ENCODE measurements at regions not wholly inside any gene's neighbourhood (a gene's known extent, or its start where the extent isn't known, plus 50 kb on each side); places are given as distances from the start of the nearest gene placed in this dataset.

GRCh38 chr3:72579191-72579580 lies 269.1 kb downstream of the SHQ1 start:
- H3K9me3 Mint-ChIP-seq (ENCODE audit: low read depth): no peaks in the 10 kb centered on the region
- H3K27ac Mint-ChIP-seq: no peak overlapping the region
- ChIA-PET POLR2A (interaction anchor here (0.6 kb wide), 1 partner anchor 10 kb away, joined by 4 read pairs; no protein-coding TSS in a partner anchor), CTCF (interaction anchor here (1.3 kb wide), 1 partner anchor 11 kb away, joined by 4 read pairs; no protein-coding TSS in a partner anchor)
- no peaks in the 10 kb centered on the region for H3K36me3 Mint-ChIP-seq (ENCODE audit: low read depth)
- no peaks in the 10 kb centered on the region for H3K4me1 Mint-ChIP-seq
- no peak overlapping the region for H3K4me3 Mint-ChIP-seq
- DNase-seq (no peak), ATAC-seq (no peak)
- H3K27me3 Mint-ChIP-seq: no peaks in the 10 kb centered on the region
- intact Hi-C loops (cut with DNase I, micrococcal nuclease): no loop called here

GRCh38 chr3:72577190-72577589 lies 271.1 kb downstream of the SHQ1 start:
- Mint-ChIP-seq H3K9me3 (ENCODE audit: low read depth) (no peaks in the 10 kb centered on the region), H3K4me1 (no peaks in the 10 kb centered on the region), H3K27ac (no peak overlapping the region), H3K4me3 (no peak overlapping the region), H3K36me3 (ENCODE audit: low read depth) (no peaks in the 10 kb centered on the region), H3K27me3 (no peaks in the 10 kb centered on the region)
- ATAC-seq: no peak
- DNase-seq: no peak
- intact Hi-C loops (cut with DNase I, micrococcal nuclease): no loop called here
- POLR2A ChIA-PET: no interaction called here
- CTCF ChIA-PET: interaction anchor here (1.2 kb wide), 1 partner anchor 33 kb away, joined by 4 read pairs; no protein-coding TSS in a partner anchor

GRCh38 chr3:72576563-72576962 lies 271.7 kb downstream of the SHQ1 start:
- DNase-seq (no peak), ATAC-seq (no peak)
- H3K9me3 Mint-ChIP-seq (ENCODE audit: low read depth): no peaks in the 10 kb centered on the region
- ChIA-PET POLR2A (no interaction called here), CTCF (interaction anchor here (1.2 kb wide), 1 partner anchor 34 kb away, joined by 4 read pairs; no protein-coding TSS in a partner anchor)
- H3K4me1 Mint-ChIP-seq: no peaks in the 10 kb centered on the region
- intact Hi-C loops (cut with DNase I, micrococcal nuclease): no loop called here
- no peaks in the 10 kb centered on the region for H3K27me3 Mint-ChIP-seq
- no peak overlapping the region for H3K4me3 Mint-ChIP-seq
- H3K36me3 Mint-ChIP-seq (ENCODE audit: low read depth): no peaks in the 10 kb centered on the region
- H3K27ac Mint-ChIP-seq: no peak overlapping the region

- H3K4me3 Mint-ChIP-seq: no peak overlapping the region
- ATAC-seq (no peak), DNase-seq (no peak)
- H3K36me3 Mint-ChIP-seq (ENCODE audit: low read depth): no peaks in the 10 kb centered on the region
- no peaks in the 10 kb centered on the region for H3K9me3 Mint-ChIP-seq (ENCODE audit: low read depth)
- H3K27me3 Mint-ChIP-seq: no peaks in the 10 kb centered on the region
- ChIA-PET POLR2A (no interaction called here), CTCF (no interaction called here)
- intact Hi-C loops (cut with DNase I, micrococcal nuclease): no loop called here
- H3K4me1 Mint-ChIP-seq: no peaks in the 10 kb centered on the region
- no peak overlapping the region for H3K27ac Mint-ChIP-seq
Observed at GRCh38 chr3:72574144-72574543, 274.1 kb downstream of the SHQ1 start.

GRCh38 chr3:72573051-72573450 lies 275.2 kb downstream of the SHQ1 start:
- POLR2A ChIA-PET: no interaction called here

GRCh38 chr3:72572489-72573007 lies 275.7 kb downstream of the SHQ1 start:
- POLR2A ChIA-PET: no interaction called here
- no peaks in the 10 kb centered on the region for H3K27me3 Mint-ChIP-seq
- CTCF ChIA-PET: no interaction called here
- DNase-seq: no peak
- H3K4me1 Mint-ChIP-seq: no peaks in the 10 kb centered on the region
- H3K36me3 Mint-ChIP-seq (ENCODE audit: low read depth): no peaks in the 10 kb centered on the region
- H3K4me3 Mint-ChIP-seq: no peak overlapping the region
- no peaks in the 10 kb centered on the region for H3K9me3 Mint-ChIP-seq (ENCODE audit: low read depth)
- intact Hi-C loops (cut with DNase I, micrococcal nuclease): no loop called here
- ATAC-seq: no peak
- H3K27ac Mint-ChIP-seq: no peak overlapping the region

More at GRCh38 chr3:72573051-72573450, 275.2 kb downstream of the SHQ1 start:
- Mint-ChIP-seq H3K9me3 (ENCODE audit: low read depth) (no peaks in the 10 kb centered on the region), H3K27me3 (no peaks in the 10 kb centered on the region), H3K4me3 (no peak overlapping the region), H3K36me3 (ENCODE audit: low read depth) (no peaks in the 10 kb centered on the region), H3K4me1 (no peaks in the 10 kb centered on the region), H3K27ac (no peak overlapping the region)
- ATAC-seq: no peak
- intact Hi-C loops (cut with DNase I, micrococcal nuclease): no loop called here
- no peak for DNase-seq
- CTCF ChIA-PET: no interaction called here

GRCh38 chr3:72571638-72572114 lies 276.6 kb downstream of the SHQ1 start:
- no peaks in the 10 kb centered on the region for H3K4me1 Mint-ChIP-seq
- CTCF ChIA-PET: no interaction called here
- no peaks in the 10 kb centered on the region for H3K36me3 Mint-ChIP-seq (ENCODE audit: low read depth)
- no peaks in the 10 kb centered on the region for H3K27me3 Mint-ChIP-seq
- intact Hi-C loops (cut with DNase I, micrococcal nuclease): no loop called here
- H3K27ac Mint-ChIP-seq: no peak overlapping the region
- ATAC-seq: no peak
- no peak overlapping the region for H3K4me3 Mint-ChIP-seq
- no peak for DNase-seq
- POLR2A ChIA-PET: interaction anchor here (0.6 kb wide), 1 partner anchor 68 kb away, joined by 5 read pairs; no protein-coding TSS in a partner anchor
- H3K9me3 Mint-ChIP-seq (ENCODE audit: low read depth): no peaks in the 10 kb centered on the region

- H3K4me3 Mint-ChIP-seq: no peak overlapping the region
- no peak overlapping the region for H3K27ac Mint-ChIP-seq
- ChIA-PET CTCF (interaction anchor here (0.6 to 0.7 kb wide), 2 partner anchors 20 to 412 kb away, joined by 3 to 4 read pairs; no protein-coding TSS in a partner anchor), POLR2A (interaction anchor here (0.6 kb wide), 1 partner anchor 67 kb away, joined by 5 read pairs; no protein-coding TSS in a partner anchor)
- no peaks in the 10 kb centered on the region for H3K9me3 Mint-ChIP-seq (ENCODE audit: low read depth)
- DNase-seq: no peak
- no peak for ATAC-seq
- H3K4me1 Mint-ChIP-seq: no peaks in the 10 kb centered on the region
- no peaks in the 10 kb centered on the region for H3K36me3 Mint-ChIP-seq (ENCODE audit: low read depth)
- intact Hi-C loops (cut with DNase I, micrococcal nuclease): no loop called here
- no peaks in the 10 kb centered on the region for H3K27me3 Mint-ChIP-seq
Observed at GRCh38 chr3:72571052-72571451, 277.2 kb downstream of the SHQ1 start.

- Mint-ChIP-seq H3K4me1 (no peaks in the 10 kb centered on the region), H3K27ac (no peak overlapping the region), H3K27me3 (no peaks in the 10 kb centered on the region), H3K36me3 (ENCODE audit: low read depth) (no peaks in the 10 kb centered on the region), H3K9me3 (ENCODE audit: low read depth) (no peaks in the 10 kb centered on the region), H3K4me3 (no peak overlapping the region)
- ChIA-PET CTCF (interaction anchor here (0.5 to 1.0 kb wide), 2 partner anchors 9 to 131 kb away, joined by 3 to 4 read pairs; no protein-coding TSS in a partner anchor), POLR2A (no interaction called here)
- intact Hi-C loops (cut with DNase I, micrococcal nuclease): no loop called here
- DNase-seq (no peak), ATAC-seq (no peak)
Observed at GRCh38 chr3:72569754-72570440, 278.3 kb downstream of the SHQ1 start.

GRCh38 chr3:72568083-72568482 lies 280.2 kb downstream of the SHQ1 start:
- H3K36me3 Mint-ChIP-seq (ENCODE audit: low read depth): no peaks in the 10 kb centered on the region
- CTCF ChIA-PET: interaction anchor here (1.7 kb wide), 1 partner anchor 11 kb away, joined by 4 read pairs; no protein-coding TSS in a partner anchor
- no peaks in the 10 kb centered on the region for H3K4me1 Mint-ChIP-seq
- no peak overlapping the region for H3K4me3 Mint-ChIP-seq
- no peaks in the 10 kb centered on the region for H3K27me3 Mint-ChIP-seq
- no peaks in the 10 kb centered on the region for H3K9me3 Mint-ChIP-seq (ENCODE audit: low read depth)
- ATAC-seq: no peak
- intact Hi-C loops (cut with DNase I, micrococcal nuclease): no loop called here
- no peak overlapping the region for H3K27ac Mint-ChIP-seq
- no peak for DNase-seq
- POLR2A ChIA-PET: interaction anchor here (1.0 kb wide), 1 partner anchor 131 kb away, joined by 3 read pairs; no protein-coding TSS in a partner anchor

GRCh38 chr3:72567474-72567873 lies 280.8 kb downstream of the SHQ1 start:
- H3K4me3 Mint-ChIP-seq: no peak overlapping the region
- intact Hi-C loops (cut with DNase I, micrococcal nuclease): no loop called here
- ChIA-PET POLR2A (interaction anchor here (1.0 kb wide), 1 partner anchor 130 kb away, joined by 3 read pairs; no protein-coding TSS in a partner anchor), CTCF (interaction anchor here (0.9 to 1.7 kb wide), 2 partner anchors 11 to 13 kb away, joined by 4 to 5 read pairs; no protein-coding TSS in a partner anchor)
- H3K36me3 Mint-ChIP-seq (ENCODE audit: low read depth): no peaks in the 10 kb centered on the region
- no peak overlapping the region for H3K27ac Mint-ChIP-seq
- no peak for DNase-seq
- ATAC-seq: no peak
- no peaks in the 10 kb centered on the region for H3K4me1 Mint-ChIP-seq
- H3K27me3 Mint-ChIP-seq: no peaks in the 10 kb centered on the region
- H3K9me3 Mint-ChIP-seq (ENCODE audit: low read depth): no peaks in the 10 kb centered on the region

- no peak overlapping the region for H3K27ac Mint-ChIP-seq
- peaks cover 2% of the 10 kb centered on the region for H3K9me3 Mint-ChIP-seq (ENCODE audit: low read depth)
- ChIA-PET POLR2A (interaction anchor here (0.7 kb wide), 1 partner anchor 286 kb away, joined by 3 read pairs; no protein-coding TSS in a partner anchor), CTCF (no interaction called here)
- no peak for DNase-seq
- intact Hi-C loops (cut with DNase I, micrococcal nuclease): no loop called here
- ATAC-seq: no peak
- H3K4me3 Mint-ChIP-seq: no peak overlapping the region
- no peaks in the 10 kb centered on the region for H3K27me3 Mint-ChIP-seq
- no peaks in the 10 kb centered on the region for H3K36me3 Mint-ChIP-seq (ENCODE audit: low read depth)
- H3K4me1 Mint-ChIP-seq: no peaks in the 10 kb centered on the region
Observed at GRCh38 chr3:72565593-72565992, 282.7 kb downstream of the SHQ1 start.
